Mesodermal cell (in vitro differentiated cells): ENCODE measurements at regions not wholly inside any gene's neighbourhood (a gene's known extent, or its start where the extent isn't known, plus 50 kb on each side); places are given as distances from the start of the nearest gene placed in this dataset.

Experiments used
- H3K27ac ChIP-seq: 2 replicates; pipeline ENCODE4 v1.7.0; 2013; ENCODE audit warnings: mild to moderate bottlenecking, low read depth, low read length, moderate library complexity; ENCODE audit not compliant: severe bottlenecking
- H3K36me3 ChIP-seq: 2 replicates; pipeline ENCODE4 v1.7.1; 2013; ENCODE audit warnings: mild to moderate bottlenecking, low read length, moderate library complexity; ENCODE audit not compliant: control insufficient read depth, insufficient read depth
- H3K4me1 ChIP-seq: one replicate; pipeline ENCODE4 v1.7.1; 2013; ENCODE audit warnings: mild to moderate bottlenecking, low read length; ENCODE audit not compliant: insufficient read depth, control insufficient read depth, poor library complexity, severe bottlenecking
- H3K4me3 ChIP-seq: 2 replicates; pipeline ENCODE4 v1.7.0; 2013; ENCODE audit warnings: low read length, control low read depth, mild to moderate bottlenecking; ENCODE audit not compliant: insufficient read depth, poor library complexity, severe bottlenecking; ENCODE audit errors: extremely low read depth
- H3K9me3 ChIP-seq: 2 replicates; pipeline ENCODE4 v1.7.1; 2013; ENCODE audit warnings: mild to moderate bottlenecking, low read length, moderate library complexity; ENCODE audit not compliant: control insufficient read depth
- WGBS, 2 experiments: methylation state at CpG; one replicate each; pipeline ENCODE4 v1.1.5; 2013; ENCODE audit warnings: missing lambda C conversion rate in 2 of 2; ENCODE audit not compliant: insufficient coverage in 2 of 2; 5-methylcytosine and 5-hydroxymethylcytosine counted together

DNA sequence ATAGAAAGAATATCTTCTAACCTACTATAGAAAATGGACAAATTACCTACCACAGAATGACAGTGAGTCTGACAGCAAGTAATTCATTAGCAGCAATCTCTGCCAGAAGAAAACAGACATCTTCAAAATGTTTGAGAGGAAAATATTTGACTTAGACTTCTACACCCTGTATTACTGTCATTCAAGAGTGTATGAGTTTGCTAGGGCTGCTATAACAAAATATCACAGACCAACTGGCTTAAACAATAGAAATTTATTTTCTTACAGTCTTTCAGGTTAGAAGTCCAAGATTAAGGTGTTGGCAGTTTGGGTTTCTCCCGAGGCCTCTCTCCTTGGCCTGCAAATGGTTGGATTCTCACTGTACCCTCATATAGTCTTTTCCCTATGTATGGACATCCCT, 52.9 kb upstream of the FGGY start:
- Histone ChIP-seq H3K4me1 (no peaks in the 10 kb centered on the region), H3K9me3 (no peaks in the 10 kb centered on the region), H3K36me3 (no peaks in the 10 kb centered on the region), H3K4me3 (no peak overlapping the region), H3K27ac (no peak overlapping the region)
- WGBS, 2 experiments = 100% methylated on average over 1 of the region's 1 CpG; no CpG with 5 or more reads in 1 of the 2 experiments

DNA sequence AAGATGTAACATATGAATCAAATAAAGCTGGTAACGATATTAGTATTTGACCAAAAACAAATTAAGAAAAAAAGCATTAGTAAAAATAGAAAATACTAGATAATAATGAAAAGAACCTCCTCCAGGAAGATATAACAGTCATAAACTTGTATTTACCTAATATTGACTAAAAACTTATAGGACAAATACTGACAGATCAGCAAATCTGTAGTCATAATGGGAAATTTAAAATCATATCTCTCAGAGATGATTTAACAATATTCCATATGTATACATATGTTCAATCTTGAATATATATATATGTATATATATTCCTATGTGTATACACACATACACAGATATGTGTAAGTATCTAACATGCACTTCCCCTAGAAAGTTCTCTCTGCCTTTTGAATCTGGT, 52.0 kb upstream of the FGGY start:
- no peaks in the 10 kb centered on the region for H3K36me3 ChIP-seq
- no CpG with 5 or more reads among the region's 1 CpG for WGBS, 2 experiments
- H3K9me3 ChIP-seq = no peaks in the 10 kb centered on the region
- H3K4me1 ChIP-seq = no peaks in the 10 kb centered on the region
- H3K4me3 ChIP-seq = no peak overlapping the region
- H3K27ac ChIP-seq = no peak overlapping the region
